ENCODE measurements at regions not wholly inside any gene's neighbourhood (a gene's known extent, or its start where the extent isn't known, plus 50 kb on each side); places are given as distances from the start of the nearest gene placed in this dataset.

DNA sequence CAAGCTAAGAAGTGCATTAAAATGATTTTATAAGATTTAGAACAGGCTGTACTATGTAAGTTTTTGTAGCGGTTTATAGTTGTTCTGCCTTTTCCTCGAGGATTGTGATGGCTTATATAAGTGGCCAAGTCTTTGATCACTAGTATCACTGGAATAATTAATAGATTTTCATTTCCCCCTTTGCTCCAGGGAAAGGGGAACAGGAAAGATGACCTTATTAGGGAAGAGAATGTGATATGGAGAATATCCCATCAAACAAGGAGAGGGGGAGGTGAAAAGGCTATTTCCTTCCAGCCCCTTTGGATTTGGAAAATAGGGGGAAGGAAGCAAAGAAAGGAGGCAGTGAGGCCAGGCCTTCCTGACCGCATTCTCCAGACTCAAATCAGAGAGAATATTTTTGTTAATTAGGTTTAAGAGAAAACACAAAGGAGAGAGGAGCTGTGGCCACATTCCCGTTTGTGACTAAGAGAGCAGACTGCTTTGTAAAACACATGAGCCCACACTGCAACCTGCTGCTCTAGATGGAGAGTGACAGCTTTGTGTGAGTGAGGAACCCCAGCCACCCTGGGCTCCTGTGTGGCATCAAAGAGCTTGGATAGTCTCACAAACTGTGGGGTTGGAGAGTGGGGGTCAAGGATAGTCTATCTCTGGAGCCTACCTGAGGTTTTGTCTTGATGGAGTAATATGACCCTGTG is 359.5 kb downstream of the DTWD2 start:
- Mint-ChIP-seq H3K4me1 (ENCODE audit: low read depth) (no peaks in the 10 kb centered on the region), H3K27ac (no peak overlapping the region), H3K4me3 (no peak overlapping the region), H3K27me3 (no peaks in the 10 kb centered on the region), H3K9me3 (peaks cover 3% of the 10 kb centered on the region), H3K36me3 (ENCODE audit: low read depth) (no peaks in the 10 kb centered on the region)
- intact Hi-C loops (cut with micrococcal nuclease): no loop called here
- TF ChIP-seq, protein P1, sequence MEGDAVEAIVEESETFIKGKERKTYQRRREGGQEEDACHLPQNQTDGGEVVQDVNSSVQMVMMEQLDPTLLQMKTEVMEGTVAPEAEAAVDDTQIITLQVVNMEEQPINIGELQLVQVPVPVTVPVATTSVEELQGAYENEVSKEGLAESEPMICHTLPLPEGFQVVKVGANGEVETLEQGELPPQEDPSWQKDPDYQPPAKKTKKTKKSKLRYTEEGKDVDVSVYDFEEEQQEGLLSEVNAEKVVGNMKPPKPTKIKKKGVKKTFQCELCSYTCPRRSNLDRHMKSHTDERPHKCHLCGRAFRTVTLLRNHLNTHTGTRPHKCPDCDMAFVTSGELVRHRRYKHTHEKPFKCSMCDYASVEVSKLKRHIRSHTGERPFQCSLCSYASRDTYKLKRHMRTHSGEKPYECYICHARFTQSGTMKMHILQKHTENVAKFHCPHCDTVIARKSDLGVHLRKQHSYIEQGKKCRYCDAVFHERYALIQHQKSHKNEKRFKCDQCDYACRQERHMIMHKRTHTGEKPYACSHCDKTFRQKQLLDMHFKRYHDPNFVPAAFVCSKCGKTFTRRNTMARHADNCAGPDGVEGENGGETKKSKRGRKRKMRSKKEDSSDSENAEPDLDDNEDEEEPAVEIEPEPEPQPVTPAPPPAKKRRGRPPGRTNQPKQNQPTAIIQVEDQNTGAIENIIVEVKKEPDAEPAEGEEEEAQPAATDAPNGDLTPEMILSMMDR (IDR thresholded peaks at IDR 0.05): no peak
- ChIA-PET CTCF (interaction anchor here (1.6 kb wide), 1 partner anchor 10 kb away, joined by 4 read pairs; no protein-coding TSS in a partner anchor), POLR2A (no interaction called here)
- DNase-seq (no peak), ATAC-seq (no peak)

DNA sequence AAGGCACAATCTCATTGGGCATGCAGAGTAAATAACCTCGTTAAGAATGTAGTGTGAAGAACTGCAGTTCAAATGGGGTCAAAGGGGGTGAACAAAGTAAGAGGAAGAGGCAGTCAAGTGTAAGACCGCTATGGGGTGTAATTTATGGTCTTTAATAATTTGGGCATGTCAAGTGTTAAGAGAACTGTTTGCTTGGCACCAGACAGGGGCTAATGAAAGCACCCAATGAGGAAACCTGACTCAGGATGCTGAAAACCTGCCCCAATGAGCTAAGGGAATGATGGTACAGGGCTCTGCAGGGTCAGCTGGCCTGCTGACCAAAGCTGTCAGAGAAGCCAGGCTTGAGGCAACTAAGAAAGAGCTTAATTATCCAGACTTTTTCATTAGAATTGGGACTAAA is 368.1 kb downstream of the DTWD2 start:
- TF ChIP-seq, protein P1 (IDR thresholded peaks at IDR 0.05): no peak
- POLR2A ChIA-PET: no interaction called here

DNA sequence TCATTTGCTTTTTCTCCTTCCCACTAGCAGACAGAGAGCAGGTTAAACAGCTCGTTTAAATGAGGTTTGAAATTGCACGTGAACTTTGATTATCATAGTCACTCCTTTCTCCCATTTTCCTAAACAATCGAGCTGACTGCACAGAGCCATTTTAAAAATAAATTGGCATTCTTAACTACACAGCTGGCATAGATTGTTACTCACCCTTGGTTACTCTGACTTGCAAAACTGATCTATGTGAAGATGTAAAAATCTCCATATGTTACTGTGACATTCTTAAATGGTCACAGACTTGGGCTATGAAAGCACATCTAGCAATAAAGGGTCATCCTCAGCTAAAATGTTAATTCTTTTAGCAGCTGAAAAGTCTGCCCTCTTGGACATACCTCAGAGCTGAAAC is 368.5 kb downstream of the DTWD2 start:
- intact Hi-C loops (cut with micrococcal nuclease): no loop called here
- DNase-seq: no peak
- TF ChIP-seq, protein P1 (IDR thresholded peaks at IDR 0.05): no peak
- H3K27ac Mint-ChIP-seq: no peak overlapping the region
- H3K27me3 Mint-ChIP-seq: no peaks in the 10 kb centered on the region
- no peak overlapping the region for H3K4me3 Mint-ChIP-seq
- POLR2A ChIA-PET: no interaction called here
- CTCF ChIA-PET: interaction anchor here (1.3 kb wide), 1 partner anchor 9 kb away, joined by 4 read pairs; no protein-coding TSS in a partner anchor
- no peaks in the 10 kb centered on the region for H3K4me1 Mint-ChIP-seq (ENCODE audit: low read depth)
- ATAC-seq: no peak
- H3K36me3 Mint-ChIP-seq (ENCODE audit: low read depth): no peaks in the 10 kb centered on the region
- H3K9me3 Mint-ChIP-seq: no peaks in the 10 kb centered on the region

More for the DNA sequence above, 368.1 kb downstream of the DTWD2 start:
- Mint-ChIP-seq H3K9me3 (no peaks in the 10 kb centered on the region), H3K27me3 (no peaks in the 10 kb centered on the region), H3K36me3 (ENCODE audit: low read depth) (no peaks in the 10 kb centered on the region), H3K4me3 (no peak overlapping the region), H3K27ac (no peak overlapping the region), H3K4me1 (ENCODE audit: low read depth) (no peaks in the 10 kb centered on the region)
- DNase-seq: no peak
- intact Hi-C loops (cut with micrococcal nuclease): no loop called here
- CTCF ChIA-PET: no interaction called here
- no peak for ATAC-seq

DNA sequence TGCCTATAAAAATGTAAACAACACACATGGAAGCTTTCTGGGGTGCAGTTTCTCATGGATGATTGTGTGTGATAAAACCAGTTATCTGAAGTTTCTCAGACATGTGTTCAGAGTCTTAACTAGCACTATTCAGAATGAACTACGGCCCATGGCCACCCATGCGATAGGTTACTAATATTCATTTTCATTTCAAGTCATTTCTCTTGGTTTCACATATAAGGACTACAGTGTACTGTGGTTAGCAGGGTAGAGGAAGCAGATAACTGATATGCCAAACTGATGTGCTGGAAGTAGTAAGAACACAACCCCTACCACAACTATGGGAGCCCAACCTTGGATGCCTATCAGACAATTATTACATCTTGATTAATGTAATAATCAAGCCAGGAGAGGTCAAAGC is 372.1 kb downstream of the DTWD2 start:
- intact Hi-C loops (cut with micrococcal nuclease): no loop called here
- H3K36me3 Mint-ChIP-seq (ENCODE audit: low read depth): no peaks in the 10 kb centered on the region
- H3K27me3 Mint-ChIP-seq: no peaks in the 10 kb centered on the region
- DNase-seq (no peak), ATAC-seq (no peak)
- H3K4me1 Mint-ChIP-seq (ENCODE audit: low read depth): no peaks in the 10 kb centered on the region
- no peak overlapping the region for H3K4me3 Mint-ChIP-seq
- TF ChIP-seq, protein P1 (IDR thresholded peaks at IDR 0.05): no peak
- ChIA-PET POLR2A (no interaction called here), CTCF (no interaction called here)
- no peak overlapping the region for H3K27ac Mint-ChIP-seq
- H3K9me3 Mint-ChIP-seq: no peaks in the 10 kb centered on the region

DNA sequence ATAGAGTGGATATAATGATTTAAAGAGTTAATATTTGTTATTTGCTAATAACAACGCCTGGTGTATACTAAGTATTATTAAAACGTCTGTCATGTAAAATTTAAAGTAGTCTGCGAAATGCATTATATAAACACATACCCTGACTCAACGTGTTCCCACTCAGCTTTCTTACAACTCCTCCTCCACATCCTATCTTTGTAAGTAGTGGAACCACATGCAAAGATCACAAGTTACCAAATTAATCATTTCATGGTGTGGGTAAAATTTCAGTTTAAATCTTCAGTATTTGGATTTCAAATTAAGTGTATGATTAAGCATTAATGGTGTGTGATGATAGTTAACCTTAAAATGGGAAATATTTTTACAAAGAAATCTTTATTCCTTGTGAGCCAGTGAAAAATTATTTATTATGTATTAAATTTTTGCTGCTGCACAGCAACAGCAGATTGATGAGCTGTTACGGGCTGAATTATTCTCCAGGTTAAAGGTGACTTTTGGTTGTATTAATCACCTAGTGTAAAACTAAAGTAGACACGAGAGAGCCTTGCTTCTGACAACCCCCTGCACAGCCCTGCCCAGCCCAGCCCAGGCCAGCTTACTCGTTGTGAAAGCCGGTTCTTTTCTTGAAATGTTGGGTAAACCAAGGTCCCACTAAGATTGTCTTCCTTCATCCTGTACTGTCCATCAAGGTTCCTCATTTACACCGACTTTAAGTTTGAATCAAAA is 373.5 kb downstream of the DTWD2 start:
- ATAC-seq (no peak), DNase-seq (no peak)
- CTCF ChIA-PET: no interaction called here
- no peaks in the 10 kb centered on the region for H3K27me3 Mint-ChIP-seq
- no peak overlapping the region for H3K4me3 Mint-ChIP-seq
- intact Hi-C loops (cut with micrococcal nuclease): no loop called here
- H3K27ac Mint-ChIP-seq: no peak overlapping the region
- POLR2A ChIA-PET: no interaction called here
- TF ChIP-seq, protein P1 (IDR thresholded peaks at IDR 0.05): no peak
- H3K4me1 Mint-ChIP-seq (ENCODE audit: low read depth): no peaks in the 10 kb centered on the region
- H3K9me3 Mint-ChIP-seq: no peaks in the 10 kb centered on the region
- H3K36me3 Mint-ChIP-seq (ENCODE audit: low read depth): no peaks in the 10 kb centered on the region
